Lower lobe of right lung (tissue), 2 donors: ENCODE measurements at regions not wholly inside any gene's neighbourhood (a gene's known extent, or its start where the extent isn't known, plus 50 kb on each side); places are given as distances from the start of the nearest gene placed in this dataset.

Experiments
- ATAC-seq, 2 donors: fragments of 200-7000 bp; cut with Tn5 transposase; one replicate each; pipeline ENCODE4 v1.9.1; 2020 to 2022; ENCODE audit warnings: mild to moderate bottlenecking in 2 of 2, moderate library complexity in 2 of 2
- DNase-seq: peaks from one replicate; pipeline ENCODE4 v3.0.0-alpha.2; 2020
- H3K27ac ChIP-seq: fragments of 200-600 bp; one replicate; pipeline ENCODE4 v1.8.0; 2022
- H3K27me3 ChIP-seq: fragments of 200-600 bp; one replicate; pipeline ENCODE4 v1.8.0; 2022; ENCODE audit warnings: low read depth
- H3K36me3 ChIP-seq: fragments of 200-600 bp; one replicate; pipeline ENCODE4 v1.8.0; 2022; ENCODE audit warnings: mild to moderate bottlenecking
- H3K4me1 ChIP-seq: fragments of 200-600 bp; one replicate; pipeline ENCODE4 v1.8.0; 2022
- H3K4me3 ChIP-seq: fragments of 200-600 bp; one replicate; pipeline ENCODE4 v1.8.0; 2022; ENCODE audit warnings: mild to moderate bottlenecking
- H3K9me3 ChIP-seq: fragments of 200-600 bp; one replicate; pipeline ENCODE4 v1.8.0; 2022
- intact Hi-C: fragments of 100-400 bp; cut with DNase I; formaldehyde crosslinking; loops from one replicate; pipeline ENCODE4 v1.11.0; 2022
- TF ChIP-seq, protein P1 (sequence below): fragments of 200-600 bp; IDR thresholded peaks from one replicate; pipeline ENCODE4 v1.8.0; 2022; ENCODE audit warnings: antibody characterized with exemption, mild to moderate bottlenecking
- donor health status: DM: no; HTN: yes; CAD: no; lungs with severe emphysema.

DNA sequence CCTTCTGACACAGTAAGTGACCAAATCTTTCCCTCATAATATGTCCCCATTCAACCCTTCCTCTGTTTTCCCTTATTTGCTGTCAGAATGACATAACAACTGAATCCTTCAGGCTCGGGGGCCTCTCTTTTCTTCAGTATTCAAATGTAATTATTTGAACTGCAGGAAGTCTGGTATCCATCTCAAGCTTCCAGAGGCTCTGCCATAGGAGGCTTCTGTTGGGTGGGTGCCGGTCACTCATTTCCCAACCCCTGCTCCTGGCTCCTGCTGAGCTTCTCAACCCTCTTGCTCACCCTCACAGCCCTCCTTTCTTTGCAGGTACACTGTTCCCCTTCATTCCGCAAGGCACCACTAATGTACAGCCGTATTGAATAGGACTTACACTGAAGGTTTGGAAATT lies 151.8 kb upstream of the MAP3K1 start:
- Histone ChIP-seq H3K27ac (no peak overlapping the region), H3K27me3 (no peaks in the 10 kb centered on the region), H3K9me3 (no peaks in the 10 kb centered on the region), H3K36me3 (no peaks in the 10 kb centered on the region), H3K4me1 (no peaks in the 10 kb centered on the region), H3K4me3 (no peak overlapping the region)
- DNase-seq (no peak), ATAC-seq (no peak)
- TF ChIP-seq, protein P1, sequence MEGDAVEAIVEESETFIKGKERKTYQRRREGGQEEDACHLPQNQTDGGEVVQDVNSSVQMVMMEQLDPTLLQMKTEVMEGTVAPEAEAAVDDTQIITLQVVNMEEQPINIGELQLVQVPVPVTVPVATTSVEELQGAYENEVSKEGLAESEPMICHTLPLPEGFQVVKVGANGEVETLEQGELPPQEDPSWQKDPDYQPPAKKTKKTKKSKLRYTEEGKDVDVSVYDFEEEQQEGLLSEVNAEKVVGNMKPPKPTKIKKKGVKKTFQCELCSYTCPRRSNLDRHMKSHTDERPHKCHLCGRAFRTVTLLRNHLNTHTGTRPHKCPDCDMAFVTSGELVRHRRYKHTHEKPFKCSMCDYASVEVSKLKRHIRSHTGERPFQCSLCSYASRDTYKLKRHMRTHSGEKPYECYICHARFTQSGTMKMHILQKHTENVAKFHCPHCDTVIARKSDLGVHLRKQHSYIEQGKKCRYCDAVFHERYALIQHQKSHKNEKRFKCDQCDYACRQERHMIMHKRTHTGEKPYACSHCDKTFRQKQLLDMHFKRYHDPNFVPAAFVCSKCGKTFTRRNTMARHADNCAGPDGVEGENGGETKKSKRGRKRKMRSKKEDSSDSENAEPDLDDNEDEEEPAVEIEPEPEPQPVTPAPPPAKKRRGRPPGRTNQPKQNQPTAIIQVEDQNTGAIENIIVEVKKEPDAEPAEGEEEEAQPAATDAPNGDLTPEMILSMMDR = no peak
- intact Hi-C loops = no loop called here

DNA sequence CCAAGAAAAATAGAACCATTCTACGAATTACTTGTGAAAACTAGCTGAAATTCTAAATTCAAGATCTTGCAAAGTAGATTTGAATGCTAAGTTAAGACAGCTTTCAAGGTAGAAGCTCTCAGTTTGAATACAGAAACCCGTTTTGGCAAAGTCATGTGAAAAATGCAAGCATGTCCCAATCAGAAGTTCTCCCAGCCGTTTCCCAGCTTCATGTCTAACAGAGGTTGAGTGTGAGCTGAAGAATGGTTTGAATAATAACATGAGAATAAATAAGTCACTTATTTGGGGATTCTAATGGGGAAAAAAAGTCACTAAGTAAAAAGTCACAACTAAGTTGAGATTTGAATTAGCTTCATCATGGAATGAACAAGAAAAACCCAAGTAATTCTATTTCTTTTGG lies 152.5 kb upstream of the MAP3K1 start:
- TF ChIP-seq, protein P1 = no peak
- Histone ChIP-seq H3K27me3 (no peaks in the 10 kb centered on the region), H3K4me1 (no peaks in the 10 kb centered on the region), H3K27ac (no peak overlapping the region), H3K36me3 (no peaks in the 10 kb centered on the region), H3K4me3 (no peak overlapping the region), H3K9me3 (no peaks in the 10 kb centered on the region)
- DNase-seq = no peak
- no peak for ATAC-seq
- intact Hi-C loops = no loop called here

DNA sequence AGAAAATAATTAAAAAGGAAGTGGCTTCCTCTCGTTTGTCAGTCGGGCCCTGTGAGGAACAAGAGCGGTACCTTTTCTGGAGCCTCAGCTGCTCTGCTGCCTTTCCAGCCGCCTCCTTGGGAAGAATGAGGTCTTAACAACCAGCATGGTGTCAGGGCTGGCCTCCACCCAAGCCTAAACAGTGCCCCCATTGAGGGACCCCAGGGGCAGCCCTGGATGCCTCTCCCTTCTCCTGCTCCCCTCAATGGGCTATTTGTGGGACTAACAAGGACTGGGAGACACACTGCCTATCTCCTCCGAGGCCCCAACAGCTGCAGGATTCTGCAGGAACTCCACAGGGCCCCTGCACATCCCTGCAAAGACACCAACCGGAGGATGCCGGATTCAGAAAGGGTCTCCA lies 155.4 kb upstream of the MAP3K1 start:
- H3K4me3 ChIP-seq = no peak overlapping the region
- H3K9me3 ChIP-seq = no peaks in the 10 kb centered on the region
- DNase-seq = no peak
- H3K27ac ChIP-seq = no peak overlapping the region
- TF ChIP-seq, protein P1 = no peak
- H3K4me1 ChIP-seq = no peaks in the 10 kb centered on the region
- intact Hi-C loops = no loop called here
- H3K27me3 ChIP-seq = no peaks in the 10 kb centered on the region
- H3K36me3 ChIP-seq = no peaks in the 10 kb centered on the region
- no peak for ATAC-seq

DNA sequence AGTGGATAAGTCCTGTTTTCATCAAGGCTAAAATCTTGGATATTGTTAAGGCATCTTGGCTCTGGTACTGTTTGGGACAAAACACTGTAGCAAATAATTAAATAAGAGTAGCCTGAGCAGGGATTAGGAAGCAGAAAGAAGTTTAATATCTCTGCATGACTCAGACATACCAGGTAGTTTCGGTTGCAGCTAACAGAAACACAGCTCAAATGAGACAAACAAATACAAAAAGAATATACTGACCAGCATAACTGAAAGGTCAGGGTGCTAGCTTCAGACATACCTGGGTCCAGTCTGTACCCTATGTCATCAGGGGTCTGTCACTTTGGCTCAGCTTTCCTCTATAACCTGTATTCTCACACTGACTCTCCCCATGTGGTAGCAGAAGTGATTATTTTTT lies 156.4 kb upstream of the MAP3K1 start:
- Histone ChIP-seq H3K9me3 (no peaks in the 10 kb centered on the region), H3K4me3 (no peak overlapping the region), H3K36me3 (no peaks in the 10 kb centered on the region), H3K27me3 (no peaks in the 10 kb centered on the region), H3K27ac (no peak overlapping the region), H3K4me1 (no peaks in the 10 kb centered on the region)
- DNase-seq (no peak), ATAC-seq (no peak)
- intact Hi-C loops = no loop called here
- TF ChIP-seq, protein P1 = no peak

DNA sequence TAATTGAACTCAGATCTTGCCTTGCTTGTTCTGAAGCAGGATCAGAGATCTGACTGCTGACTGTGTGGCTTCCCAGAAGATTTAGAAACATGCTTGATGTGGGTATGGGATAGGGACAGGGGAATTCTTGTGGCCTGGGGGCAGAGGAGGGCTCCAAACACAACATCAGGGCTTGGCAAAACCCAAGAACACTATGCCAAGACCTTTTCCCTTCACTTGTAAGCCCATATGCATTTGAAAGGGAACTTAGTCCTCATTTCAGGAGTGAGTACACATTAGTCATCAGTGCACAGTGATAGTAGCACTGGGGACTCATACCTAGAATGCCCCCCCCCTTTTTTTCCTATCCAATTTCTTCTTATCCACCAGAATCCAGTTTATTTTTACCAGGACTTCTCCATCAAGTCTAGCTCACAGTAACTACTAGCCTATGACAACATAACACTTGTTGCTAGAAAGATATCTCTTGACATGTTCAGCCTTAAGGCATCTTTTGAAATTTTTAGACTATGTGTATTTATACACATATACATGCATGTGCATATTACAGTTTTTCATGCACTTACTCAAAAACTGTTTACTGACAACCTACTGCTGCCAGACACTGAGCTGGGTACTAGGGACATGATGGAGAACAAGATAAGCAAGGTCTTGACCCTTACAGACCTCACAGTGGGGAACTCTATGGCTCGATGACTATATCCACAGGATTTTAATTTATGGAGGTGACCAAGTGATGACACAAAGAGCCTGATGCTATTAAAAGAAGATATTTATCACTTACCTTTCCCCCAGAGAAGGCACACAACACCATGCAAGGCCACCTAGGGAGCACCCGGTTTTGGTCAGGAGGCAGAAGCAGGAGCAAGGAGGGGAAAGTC lies 158.3 kb upstream of the MAP3K1 start:
- DNase-seq = no peak
- TF ChIP-seq, protein P1 = no peak
- no peaks in the 10 kb centered on the region for H3K27me3 ChIP-seq
- no peak overlapping the region for H3K27ac ChIP-seq
- H3K9me3 ChIP-seq = no peaks in the 10 kb centered on the region
- no peak for ATAC-seq
- intact Hi-C loops = no loop called here
- H3K36me3 ChIP-seq = no peaks in the 10 kb centered on the region
- no peak overlapping the region for H3K4me3 ChIP-seq
- H3K4me1 ChIP-seq = no peaks in the 10 kb centered on the region
